ENCODE measurements at regions not wholly inside any gene's neighbourhood (a gene's known extent, or its start where the extent isn't known, plus 50 kb on each side); places are given as distances from the start of the nearest gene placed in this dataset.

DNA sequence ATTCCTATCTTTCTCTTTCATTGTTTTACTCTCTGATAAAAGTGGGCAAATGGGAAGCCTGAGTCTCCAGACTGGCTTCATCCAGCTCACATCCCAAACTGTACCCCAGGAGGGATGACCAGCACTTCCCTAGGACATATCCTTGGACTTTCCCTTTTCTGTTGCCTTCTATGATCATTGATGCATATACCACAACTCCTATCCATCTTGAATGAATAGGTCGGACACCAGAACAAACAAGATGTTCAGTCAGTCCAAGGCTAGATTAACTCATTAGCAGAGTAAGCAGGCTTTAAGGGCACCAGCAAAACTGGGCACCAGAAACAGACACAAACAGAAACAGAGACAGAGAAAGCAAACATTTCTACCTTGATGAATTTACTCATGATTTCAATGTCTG is 159.1 kb upstream of the RGMB start:
- no peak for DNase-seq

DNA sequence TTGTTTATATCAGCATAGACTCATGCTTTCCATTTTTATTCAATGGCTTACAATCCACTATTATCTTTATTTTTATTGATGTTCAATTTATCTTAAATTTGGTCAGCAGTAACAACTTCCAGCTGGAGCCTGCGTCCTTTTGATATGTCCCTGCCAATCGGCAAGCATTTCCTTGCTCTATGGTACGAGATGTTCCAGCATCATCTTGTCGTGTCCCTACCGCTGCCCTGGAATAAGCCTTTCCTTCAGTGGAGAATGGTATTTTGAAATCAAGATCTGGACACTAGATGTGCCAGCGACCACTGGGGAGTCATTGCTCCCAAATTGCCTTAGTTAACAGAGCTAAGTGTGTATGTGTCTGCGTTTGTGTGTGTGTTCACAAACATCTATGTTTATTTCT is 151.6 kb upstream of the RGMB start:
- DNase-seq = no peak

DNA sequence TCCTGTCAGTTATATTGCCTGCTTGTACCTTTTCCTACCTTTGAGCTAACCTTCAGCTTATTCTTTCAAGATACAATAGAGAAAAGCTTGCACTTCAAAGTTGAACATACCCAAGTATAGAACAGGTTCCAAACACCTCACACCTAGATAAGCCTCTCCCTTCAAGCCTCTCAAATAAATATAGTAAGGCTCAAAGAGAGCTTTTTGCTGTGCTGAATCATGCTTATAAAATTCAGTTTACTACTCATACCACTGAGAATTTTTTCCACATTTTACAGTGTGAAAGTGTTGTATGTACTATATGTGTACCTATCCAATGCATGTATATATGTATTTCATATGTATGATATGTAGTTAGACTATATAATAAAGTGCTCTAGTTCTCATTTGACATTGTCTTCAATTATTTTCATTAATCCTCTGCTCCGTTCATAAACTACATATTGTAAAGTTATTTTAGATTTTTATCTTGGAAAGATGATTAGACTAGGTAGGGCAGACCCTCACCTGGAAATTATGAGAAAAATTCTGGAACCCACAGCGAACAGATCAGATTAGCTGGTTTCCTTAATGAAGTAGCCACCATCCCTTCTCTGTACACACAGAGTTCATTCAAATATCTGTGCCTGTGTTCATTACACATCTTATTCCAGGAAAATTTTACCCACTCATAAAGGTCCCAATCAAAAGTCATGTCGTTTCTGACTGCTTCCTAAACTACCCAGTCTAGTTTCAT is 149.2 kb upstream of the RGMB start:
- no peak for DNase-seq

DNA sequence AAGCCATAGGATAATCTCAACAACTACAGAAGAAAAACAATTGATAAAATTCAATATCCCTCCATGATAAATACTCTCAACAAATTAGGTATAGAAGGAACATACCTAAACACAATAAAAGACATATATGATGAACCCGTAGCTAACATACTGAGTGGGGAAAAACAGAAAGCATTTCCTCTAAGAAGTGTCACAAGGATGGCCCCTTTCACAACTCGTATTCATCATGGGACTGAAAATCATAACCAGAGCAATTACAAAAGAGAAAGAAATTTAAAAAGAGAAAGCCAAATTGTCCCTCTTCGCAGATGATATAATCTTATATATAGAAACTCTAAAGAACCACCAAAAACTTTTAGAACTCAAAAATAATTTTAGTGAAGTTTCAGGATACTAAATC is 146.3 kb upstream of the RGMB start:
- no peak for DNase-seq

DNA sequence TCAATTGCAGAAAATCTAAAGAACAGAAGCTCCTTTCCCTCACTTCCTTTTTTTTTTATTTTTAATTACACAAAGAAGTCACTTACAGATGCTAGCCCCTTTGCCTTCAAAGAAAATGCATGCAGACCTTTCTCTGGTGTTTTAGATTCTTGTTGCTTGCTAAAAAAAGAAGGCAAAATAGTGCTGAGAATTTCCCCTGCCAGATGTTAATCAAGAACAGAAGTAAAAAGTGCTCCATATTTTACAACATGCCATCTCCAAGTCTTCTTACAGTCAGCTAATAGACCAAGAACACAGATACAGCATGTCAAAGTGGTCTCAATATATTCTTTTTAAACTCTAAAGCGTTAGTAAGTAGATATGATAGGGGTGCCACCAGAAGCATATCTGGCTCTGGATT is 142.8 kb upstream of the RGMB start:
- no peak for DNase-seq

DNA sequence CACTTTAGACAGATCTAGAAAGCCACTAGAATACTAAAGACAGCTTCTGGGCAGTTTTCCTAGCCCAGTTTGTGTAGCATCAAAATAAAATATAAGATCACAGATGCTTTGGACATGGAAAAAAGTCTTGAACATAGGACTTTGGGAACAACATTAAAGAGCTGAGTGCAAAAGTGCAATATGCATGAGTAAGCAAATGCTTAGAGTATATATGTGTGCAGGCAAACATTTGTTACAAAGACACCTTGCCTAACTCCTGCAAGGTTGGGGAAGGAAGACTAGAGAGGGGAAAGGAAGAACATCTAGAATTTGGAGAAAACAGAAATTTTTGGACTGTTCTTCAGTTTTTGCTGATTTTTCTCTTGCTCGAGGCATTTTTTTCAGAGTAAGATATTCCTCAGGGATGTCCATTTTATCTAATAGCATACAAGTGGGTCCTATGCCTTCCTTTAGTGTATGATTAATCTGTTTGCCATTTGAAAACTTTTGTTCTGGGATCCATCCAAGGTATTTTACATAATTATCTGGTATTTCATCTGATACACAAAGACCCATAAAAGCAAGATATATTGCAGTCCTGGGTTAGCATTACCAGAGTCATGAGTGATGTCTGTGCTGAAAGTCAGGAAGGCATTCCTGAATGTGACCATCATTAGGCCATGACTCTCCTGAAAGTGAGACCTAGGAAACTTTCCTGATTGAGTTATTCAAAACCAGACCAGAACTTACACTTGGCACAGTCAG is 142.0 kb upstream of the RGMB start:
- DNase-seq = no peak

DNA sequence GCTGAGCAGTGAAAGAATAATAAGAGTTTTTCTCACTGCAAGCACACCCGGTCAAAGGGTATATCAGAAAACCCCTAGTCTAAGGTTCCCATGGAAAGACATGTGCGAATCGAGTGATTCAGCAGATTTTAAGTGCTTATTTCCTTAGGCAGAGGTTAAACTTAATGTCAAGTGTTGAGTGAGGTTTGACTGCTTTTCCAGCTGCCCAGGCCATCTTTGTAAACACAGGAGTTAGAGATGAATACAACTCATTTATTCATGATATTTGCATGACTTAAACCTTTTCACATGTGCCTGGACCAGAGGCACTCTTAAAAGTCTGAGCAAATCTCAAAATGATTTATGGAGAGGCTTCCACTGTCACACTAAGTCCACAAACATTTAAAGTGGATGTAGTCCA is 137.8 kb upstream of the RGMB start:
- DNase-seq = no peak

DNA sequence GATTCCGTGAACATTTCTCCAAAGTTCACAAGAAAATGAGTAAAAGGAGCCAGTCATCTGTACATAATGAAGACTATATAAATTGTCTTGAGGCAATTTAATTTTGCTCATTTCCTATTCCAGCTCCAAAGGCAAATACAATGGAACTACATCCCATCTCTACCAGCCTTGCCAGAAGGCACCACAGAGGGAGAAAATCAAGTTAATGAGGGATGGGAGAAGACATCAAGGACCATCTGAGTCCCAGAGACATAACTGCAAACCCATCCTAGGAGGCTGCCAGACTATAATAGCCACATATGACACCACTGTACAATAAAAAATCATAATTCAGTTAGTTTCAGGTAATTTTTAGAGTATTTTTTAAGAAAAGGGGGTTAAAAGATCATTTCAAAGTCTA is 136.3 kb upstream of the RGMB start:
- no peak for DNase-seq

DNA sequence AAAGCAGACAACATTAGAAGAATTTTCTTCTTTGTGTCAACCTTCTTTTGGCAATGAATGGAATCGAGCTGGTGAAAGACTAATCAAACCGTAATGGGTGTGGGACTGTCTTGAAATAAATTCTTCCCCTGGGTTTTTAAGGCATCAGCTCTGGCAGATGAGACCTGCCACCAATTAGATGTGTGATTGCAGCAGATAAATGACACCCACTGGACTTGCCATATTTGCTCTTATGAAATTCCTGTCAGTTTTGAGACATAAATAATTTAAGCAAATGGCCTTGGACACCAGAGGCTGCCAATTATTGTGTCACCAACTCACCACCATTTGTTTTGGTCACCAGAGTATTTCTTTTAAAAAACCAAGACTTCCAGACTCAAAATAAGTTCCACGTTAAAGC is 135.9 kb upstream of the RGMB start:
- DNase-seq = no peak

DNA sequence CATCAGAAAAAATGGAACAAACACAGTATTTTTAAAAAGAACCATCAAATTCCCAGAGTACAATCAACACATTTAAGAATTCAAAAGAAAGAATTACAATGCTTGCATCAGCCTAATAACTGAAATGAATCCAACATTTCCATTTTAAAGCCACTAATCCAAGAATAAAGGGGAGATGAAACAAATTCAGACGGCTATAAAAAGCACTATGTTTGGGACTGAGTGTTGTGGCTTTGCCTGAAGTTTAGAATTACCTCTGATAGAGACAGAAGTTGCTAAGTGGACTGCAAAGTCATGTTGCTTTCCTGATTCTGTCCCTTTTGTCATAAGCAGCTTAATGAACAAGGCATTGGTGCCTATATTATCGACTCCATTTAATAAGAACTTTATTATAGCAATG is 135.4 kb upstream of the RGMB start:
- no peak for DNase-seq

DNA sequence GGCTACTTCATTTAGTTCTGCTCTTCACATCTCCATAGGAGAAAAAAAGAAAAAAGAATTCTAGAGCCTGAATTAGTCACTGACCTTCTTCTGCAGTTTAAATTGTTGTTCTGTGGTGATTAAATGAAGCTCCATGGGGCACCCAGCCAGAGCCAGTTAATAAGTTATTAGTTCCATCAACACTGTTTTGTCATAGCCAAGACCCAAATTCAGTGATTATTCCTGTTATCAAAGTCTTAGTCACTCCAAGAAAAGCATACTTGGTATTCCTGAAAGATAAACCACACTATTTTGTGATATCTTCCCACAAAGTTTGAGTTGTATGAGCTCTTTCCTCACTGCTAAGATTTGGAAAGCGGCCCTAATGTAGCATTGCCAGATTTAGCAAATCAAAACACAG is 134.8 kb upstream of the RGMB start:
- no peak for DNase-seq

DNA sequence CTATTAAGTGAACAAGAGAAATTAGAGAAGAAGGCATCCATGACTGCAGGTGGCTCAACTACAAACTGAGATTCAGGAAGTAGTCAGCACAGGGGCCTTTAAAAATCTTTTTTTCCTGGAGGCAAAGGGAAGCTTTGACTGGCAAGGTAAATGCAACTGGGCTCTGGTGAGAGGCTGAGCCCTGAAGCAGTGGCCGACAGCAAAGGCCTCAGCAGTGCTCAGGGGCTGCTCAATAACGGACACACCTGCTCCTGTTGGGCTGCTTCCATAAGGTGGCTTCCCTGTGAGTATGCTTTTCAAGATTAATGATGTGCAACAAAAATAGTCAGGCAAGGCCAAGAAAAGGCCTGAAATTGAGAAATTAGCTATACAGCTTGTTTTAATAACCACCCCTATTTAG is 134.2 kb upstream of the RGMB start:
- no peak for DNase-seq

DNA sequence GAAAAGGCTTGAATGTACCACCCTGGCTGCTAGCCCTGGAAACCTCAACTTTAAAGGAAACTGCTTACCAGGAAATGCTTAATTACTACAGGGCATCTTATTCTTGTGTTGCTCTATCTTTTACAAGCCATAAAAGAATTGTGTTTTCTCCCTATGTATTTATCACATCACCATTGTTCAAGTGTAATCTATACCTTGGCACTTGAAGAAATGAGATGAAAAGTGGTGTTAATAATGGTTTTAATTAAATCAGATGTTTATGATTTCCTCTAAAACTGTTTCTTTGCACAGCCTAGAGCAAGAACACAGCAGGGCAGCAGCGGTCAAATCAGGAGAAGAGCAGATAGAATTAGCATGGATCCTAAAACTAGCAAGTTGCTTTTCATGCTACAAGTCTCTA is 131.8 kb upstream of the RGMB start:
- no peak for DNase-seq

DNA sequence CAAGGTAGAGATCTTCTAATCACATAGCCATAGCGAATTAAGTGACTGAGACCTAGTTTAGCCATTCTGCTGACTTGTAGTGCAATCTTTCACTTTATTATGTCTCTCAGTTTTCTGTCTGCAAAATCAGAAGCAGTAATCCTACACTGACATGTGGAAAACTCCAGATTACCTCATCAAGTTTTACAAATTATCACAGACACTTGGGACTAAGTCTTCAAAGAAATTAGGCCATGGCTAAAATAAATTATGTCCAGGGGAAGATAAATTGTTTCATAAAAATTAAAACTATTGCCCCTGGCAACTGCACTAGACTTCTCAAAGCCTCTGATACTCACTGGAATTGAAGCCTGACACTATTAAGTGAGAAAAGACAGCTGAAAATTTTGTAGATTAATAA is 129.9 kb upstream of the RGMB start:
- no peak for DNase-seq

DNA sequence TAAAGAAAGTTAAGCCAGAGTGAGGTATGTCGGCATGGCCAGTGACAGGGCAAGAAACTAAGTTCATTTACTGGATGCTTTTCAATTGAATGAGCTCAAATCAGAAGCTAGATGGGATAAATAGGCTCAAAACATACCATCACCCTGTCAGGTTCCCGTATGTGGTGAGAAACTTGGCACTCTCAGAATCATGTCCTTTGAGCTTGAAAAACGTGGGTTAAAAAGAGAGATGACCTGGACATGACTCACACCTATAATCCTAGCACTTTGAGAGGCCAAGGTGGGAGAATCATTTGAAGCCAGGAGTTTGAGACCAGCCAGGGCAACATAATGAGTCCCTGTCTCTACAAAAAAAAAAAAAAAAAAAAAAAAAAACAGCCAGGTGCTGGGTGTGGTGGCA is 121.7 kb upstream of the RGMB start:
- DNase-seq = no peak

DNA sequence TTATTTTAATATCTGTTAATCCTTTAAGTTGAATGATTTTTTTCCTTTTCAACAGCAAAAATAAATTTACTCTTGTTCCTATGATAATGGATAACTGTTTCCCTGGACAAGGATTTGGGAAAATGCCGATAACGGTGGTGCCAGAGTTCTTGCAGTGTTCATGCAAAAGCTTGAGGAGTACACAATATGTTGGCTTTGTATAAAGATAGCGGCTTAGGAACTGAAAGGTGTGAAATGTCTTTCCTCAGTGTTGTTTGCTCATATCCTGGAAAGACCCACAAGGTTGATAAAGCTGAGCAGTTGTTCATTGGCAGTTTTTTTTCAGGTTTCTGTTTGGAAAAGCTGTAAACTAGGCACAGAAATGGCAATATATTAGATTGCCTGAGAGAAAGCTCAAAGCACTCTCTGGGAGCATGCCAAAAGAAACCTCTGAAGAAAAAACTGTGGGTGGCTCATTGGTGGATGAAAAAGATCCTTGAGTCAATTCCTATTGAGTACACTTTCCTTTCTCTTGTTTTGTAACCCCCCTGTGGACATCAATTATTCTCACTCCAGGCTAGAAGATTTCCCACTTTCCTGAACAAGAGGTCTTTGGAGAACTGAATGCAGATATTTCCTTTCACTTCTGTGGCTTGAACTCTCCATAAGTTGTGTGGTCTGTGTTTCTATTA is 117.2 kb upstream of the RGMB start:
- DNase-seq = no peak

DNA sequence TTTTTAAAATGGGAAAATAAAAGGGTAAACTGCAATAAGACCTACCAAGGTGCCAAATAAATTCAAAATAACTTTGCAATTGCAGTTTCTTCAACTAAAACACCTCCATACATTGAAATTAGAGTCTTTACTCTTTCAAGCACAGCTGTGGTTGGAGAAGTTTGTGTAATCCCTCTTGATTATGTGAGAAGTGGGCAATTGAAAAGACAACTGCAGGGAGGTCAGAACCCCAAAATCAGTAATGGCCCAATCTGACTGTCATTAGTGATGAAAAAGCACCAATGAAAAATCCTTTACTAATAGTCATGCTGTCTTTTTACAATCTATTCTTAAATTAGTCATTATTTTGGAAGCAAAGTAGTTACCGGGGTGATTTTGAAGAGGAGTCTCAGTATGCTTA is 116.7 kb upstream of the RGMB start:
- no peak for DNase-seq

DNA sequence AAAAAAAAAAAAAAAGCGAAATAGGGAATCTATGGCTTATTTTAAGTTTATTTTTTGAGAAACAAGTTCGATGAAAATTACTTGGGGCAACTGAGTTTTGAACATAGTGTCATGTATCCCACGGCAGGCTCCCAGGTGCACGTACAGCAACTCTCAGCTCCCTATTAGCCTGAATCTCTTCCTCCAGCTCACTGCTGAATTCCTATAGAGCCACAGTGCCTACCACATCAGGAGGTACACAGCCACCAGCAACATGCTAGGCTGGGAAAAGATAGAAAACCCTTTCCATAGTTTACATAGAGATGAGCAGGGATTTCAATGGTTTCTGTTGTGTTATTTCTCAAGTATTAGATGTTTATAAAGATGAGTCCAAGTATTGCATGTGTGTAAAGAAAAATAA is 115.9 kb upstream of the RGMB start:
- DNase-seq = no peak

DNA sequence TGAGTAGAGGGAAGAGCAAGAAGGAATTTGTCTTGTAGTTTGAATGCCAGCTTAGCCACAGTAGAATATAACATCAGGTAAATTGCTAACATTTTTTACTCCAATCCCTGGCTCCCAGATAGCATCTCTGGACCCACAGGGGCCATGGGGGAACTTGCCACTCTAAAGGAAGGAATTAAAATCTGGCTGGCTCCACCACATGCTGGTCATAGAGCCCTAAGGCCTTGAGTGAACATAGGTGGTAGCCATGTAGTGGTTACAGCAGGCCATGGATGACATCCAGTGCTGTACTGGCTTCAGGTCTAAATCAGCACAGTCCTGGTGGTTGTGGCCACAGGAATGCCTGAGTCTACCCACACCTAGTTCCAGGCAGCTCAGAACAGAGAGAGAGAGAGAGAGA is 109.9 kb upstream of the RGMB start:
- DNase-seq = no peak

DNA sequence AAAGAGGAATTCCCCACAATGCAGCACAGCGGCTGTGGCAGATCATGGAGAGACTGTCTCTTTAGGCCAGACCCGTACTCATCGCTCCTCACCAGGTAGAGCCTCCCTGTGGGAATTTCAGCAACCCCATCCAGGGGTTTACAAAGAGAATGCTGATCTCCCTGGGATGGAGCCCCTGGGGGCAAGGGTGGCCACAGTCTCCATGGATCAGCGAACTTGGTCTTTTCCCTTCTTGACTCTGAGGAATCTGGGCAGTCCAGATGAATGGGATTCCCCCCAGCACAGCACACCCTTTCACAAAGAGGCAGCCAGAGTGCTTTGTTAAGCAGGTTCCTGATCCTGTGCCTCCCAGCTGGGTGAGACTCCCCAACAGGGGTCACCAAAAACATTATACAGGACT is 108.7 kb upstream of the RGMB start:
- no peak for DNase-seq

DNA sequence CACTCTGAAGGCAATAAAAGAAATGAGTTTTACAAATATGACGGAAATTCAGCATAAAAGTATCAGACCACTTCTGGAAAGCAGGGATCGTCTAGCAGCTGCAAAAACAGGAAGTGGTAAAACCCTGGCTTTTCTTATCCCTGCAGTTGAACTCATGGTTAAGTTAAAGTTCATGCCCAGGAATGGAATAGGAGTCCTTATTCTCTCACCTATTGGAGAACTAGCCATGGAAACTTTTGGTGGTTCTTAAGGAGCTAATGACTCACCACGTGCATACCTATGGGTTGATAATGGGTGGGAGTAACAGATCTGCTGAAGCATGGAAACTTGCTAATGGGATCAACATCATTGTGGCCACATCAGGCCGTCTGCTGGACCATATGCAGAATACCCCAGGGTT is 93.5 kb upstream of the RGMB start:
- DNase-seq = no peak

DNA sequence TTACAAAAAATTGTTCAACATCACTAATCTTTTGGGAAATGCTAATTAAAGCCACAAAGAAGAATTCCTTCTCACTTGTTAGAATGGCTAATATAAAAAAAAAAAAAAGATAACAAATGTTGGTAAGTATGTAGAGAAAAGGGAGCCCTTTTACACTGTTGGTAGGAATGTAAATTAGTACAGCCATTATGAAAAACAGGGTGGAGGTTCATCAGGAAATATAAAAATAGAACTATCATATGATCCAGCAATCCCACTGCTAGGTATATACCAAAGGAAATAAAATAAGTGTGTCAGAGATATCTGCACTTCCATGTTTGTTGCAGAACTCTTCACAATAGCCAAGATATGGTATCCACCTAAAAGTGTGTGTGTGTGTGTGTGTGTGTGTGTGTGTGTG is 83.5 kb upstream of the RGMB start:
- no peak for DNase-seq

DNA sequence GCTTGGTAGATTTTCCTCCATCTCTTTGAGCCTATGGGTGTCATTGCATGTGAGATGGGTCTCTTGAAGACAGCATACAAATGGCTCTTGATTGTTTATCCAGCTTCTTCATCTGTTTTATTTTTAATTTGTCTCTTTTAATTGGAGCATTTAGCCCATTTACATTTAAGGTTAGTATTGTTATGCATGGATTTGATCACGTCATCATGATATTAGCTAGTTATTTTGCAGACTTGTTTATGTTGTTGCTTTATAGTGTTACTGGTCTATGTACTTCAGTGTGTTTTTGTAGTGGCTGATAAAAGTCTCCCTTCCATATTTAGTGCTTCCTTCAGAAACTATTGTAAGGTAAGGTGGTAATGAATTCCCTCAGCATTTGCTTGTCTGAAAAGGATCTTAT is 78.6 kb upstream of the RGMB start:
- DNase-seq = no peak

DNA sequence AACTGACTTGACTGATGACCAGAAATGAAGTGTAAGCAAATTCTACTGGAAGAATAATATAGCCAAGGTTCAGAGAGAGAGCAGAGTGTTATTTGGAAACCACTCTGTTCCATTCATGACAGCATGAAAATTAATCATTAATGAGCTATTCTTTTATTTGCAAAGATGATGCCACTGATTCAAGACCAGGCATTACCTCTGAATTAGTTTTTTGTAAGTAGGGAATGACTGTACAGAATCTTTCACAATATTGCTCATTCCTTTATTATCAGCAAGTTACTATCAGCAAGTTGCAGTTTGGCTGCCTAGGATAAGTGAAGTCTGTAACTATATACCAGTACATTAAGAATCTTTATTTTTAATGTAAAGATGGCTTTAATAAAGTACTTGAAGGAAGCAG is 75.1 kb upstream of the RGMB start:
- DNase-seq = no peak

Measured in left kidney (tissue), 1 donor.